Activated naive CD4-positive, alpha-beta T cell treated with anti-CD3 and anti-CD28 coated beads, Interleukin-2, amount 50 U/mL, for 16 hours (primary cell): ENCODE measurements at regions not wholly inside any gene's neighbourhood (a gene's known extent, or its start where the extent isn't known, plus 50 kb on each side); places are given as distances from the start of the nearest gene placed in this dataset.
"Not testable (repeated sequence)": the region's sequence is repeated elsewhere in the genome, so short reads cannot be mapped to it uniquely, and the experiment has no call there.

Experiments
- DNase-seq: peaks from one replicate; pipeline ENCODE4 v3.0.0-alpha.2; 2020

DNA sequence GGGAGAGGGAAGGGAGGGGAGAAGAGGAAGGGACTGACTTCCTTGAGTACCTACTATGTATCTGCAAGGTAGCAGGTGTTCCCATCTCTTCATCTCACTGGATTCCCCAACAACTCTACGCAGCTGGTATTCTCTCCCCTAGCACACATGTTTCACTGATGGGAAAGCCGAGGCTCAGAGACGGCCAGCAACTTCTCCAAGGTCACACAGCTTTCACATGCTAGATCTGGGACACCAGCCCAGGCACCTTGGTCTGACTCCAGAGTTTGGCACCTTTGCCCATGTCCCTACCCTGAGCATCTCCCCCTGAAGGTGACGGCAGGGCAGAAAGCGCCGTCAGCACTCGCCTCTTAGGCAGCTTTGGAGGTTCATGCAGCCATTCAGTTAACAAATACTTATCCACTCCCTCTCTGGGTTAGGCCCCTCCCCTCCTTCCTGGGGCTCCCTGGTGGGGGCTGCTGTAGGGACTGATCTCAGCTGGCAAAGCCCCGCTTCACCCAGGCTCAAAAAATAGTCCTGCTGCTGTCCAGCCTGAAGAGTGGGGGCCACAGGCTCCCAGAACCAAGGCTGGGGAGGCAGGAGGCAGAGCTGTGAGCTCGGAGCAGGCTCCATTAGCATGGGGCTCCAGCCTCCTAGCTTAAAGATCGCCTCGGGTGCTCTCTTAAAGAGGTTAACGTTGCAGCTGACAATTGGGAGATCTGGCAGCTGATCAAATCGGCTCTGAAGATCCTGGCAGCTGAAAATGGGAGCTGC, 79.4 kb downstream of the IGLL1 start:
- DNase-seq, result no peak

DNA sequence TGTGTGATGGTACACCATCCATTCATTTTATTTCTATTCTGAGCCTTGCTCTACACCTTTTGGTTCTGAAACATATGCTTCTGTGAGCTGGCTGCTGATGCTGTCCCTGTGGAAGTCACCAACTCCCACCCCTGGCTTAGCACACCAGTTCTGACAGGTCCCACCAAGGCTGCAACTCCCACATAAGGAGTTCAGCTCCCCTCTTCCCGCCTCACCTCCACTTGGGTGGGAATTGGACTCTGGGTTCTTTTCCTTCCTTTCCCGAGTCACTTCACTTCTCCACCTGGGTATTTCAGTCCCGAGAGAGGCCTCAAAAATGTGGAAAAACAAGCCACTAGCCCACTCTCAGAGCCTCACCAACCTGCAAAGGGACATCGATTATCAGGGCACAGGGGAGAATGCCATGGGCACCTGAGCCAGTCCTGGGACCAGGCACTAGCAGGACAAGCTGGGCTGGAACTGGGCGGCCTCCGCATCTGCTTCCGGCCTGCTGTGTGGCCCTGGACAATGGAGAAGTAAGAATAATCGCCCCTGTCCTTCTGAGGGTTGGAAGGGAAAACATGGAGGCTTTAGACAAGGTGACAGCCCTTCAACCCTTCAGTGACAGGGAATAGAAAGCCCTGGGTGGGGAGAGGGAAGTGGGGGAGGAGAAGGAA, 80.1 kb downstream of the IGLL1 start:
- DNase-seq, result no peak

DNA sequence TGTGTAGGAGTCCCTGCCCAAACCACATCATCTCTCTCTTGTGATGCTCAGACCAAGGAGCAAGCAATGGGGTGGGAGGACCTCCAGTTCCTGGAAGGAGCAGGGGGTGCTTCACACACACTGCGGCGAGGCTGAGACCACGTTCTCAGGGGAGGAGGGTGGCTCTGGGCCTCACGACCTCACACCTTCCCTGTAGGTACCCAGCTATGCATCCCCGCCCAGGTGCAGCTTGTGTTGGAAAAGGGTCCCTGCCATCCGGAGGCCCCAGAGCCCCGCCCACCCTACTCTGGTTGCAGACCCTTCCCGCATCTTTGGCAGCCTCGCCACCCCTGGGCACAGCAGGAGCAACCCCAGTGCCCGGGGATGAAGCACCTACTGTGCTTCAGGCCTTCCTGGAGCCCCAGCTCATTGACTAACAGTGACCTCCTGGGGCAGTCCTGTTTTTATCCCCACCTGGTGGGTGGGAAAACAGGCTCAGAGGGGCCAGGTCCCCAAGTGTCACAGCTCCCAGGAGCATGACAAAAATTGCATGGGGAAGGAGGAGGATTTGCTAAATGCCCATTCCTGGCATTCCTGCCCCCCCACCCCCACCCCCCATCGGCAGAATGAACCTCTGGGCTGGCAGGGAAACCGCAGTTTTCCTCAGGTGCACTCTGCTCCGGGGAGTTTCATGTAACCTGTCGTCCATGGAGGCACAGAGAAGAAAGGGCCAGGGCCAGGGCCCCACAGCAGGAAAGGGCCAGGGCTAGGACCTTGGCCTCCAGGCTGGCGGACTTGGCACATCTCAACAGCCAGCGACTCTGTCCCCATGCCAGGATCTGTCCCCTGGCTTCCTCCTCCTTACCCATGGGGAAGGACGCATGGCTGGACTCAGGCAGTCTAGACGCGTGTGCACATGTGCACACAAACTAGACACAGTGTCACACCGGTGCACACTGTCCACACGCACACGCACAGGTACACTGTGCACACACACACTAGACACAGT, 81.0 kb downstream of the IGLL1 start:
- no peak for DNase-seq

GRCh38 chr22:23497889-23498288, 82.2 kb downstream of the IGLL1 start:
- DNase-seq, result not testable (repeated sequence)

GRCh38 chr22:23497016-23497885, 82.8 kb downstream of the IGLL1 start:
- DNase-seq, result no peak

GRCh38 chr22:23496445-23496833, 83.7 kb downstream of the IGLL1 start:
- no peak for DNase-seq

DNA sequence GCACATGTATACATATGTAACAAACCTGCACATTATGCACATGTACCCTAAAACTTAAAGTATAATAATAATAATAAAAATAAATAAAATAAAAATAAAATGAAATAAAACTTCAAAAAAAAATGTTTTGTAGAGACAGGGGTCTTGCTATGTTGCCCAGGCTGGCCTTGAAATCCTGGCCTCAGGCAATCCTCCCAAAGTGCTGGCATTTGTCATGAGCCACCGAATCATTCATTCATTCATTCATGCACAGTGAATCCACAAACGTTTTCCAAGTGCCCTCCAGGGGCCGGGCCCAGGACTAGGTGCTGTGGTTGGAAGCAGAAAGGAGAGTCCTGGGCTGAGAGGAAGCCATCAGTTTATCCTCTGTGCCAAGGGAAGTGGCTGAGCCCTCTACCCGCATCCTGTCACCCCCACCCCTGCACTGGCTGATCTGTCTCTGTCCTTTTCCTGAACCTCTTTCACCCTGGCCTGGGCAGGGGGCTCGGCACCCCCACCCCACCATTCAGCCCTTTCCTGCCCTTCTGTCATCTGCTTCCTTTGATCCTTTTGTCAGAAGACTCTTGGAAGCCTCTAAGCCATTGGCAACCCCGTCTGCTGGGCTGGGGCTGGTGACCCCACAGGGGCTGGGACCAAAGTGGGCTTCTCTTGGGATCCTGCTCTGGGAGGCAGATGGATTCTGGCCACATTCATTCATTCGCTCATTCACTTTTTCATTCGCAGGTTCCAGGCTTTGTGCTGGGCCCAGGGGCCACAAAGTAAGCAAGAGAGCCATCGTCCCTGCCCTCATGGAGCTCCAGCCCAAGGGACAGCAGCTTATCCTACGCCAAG, 84.3 kb downstream of the IGLL1 start:
- DNase-seq, result no peak

DNA sequence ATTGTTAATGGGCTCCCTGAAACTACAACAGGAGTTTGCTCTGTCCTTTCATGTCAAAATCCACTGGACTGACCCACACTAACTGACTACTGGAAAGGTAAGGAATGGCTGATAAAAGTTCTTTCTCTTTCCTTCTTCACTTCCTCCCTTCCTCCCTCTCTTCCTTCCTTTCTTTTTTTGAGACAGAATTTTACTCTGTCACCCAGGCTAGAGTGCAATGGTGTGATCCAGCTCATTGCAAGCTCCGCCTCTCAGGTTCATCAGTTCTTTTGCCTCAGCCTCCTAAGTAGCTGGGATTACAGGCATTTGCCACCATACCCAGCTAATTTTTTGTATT, 85.2 kb downstream of the IGLL1 start:
- no peak for DNase-seq

DNA sequence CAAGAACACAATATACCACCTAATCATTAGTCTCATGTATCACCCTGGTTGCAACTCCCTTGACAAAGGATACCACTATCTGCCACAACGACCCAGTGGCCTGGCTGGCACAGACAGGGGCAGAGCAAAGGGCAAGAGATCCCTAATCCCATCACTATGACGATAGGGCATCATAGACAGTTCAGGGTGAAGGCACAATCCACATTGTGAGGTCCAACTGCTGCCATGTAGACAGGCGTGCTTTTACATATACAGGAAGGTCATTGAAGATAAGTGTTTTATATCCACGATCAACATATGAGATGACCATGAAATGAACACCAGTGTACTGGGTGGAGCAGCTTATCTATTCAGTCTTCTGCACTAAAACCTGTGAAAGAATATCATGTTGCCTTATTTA, 94.6 kb downstream of the IGLL1 start:
- DNase-seq, result no peak

DNA sequence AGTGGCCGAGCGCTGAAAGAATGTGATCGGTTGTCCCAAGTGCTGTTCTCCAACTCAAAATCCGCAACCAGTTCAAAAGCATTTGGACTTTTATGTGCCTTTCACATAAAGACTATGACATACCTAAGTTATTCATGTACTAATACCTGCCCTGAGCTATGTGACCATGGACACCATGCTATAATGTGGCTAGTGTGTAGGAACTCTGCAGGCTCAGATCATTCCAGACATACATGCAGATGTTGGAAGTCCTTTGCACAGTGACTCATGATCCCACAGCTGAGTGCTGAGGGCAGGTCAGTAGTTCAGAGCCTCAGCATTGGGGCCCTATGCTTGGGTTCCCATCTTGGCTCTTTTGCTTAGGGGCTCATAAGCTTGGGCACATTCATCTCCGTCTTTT, 95.4 kb downstream of the IGLL1 start:
- DNase-seq, result no peak

- DNase-seq, result no peak
Observed at GRCh38 chr22:23481369-23481768, 98.7 kb downstream of the IGLL1 start.

GRCh38 chr22:23478175-23478574, 101.9 kb downstream of the IGLL1 start:
- no peak for DNase-seq

GRCh38 chr22:23474531-23474930, 105.6 kb downstream of the IGLL1 start:
- DNase-seq, result not testable (repeated sequence)

GRCh38 chr22:23473901-23474300, 106.2 kb downstream of the IGLL1 start:
- DNase-seq, result no peak

DNA sequence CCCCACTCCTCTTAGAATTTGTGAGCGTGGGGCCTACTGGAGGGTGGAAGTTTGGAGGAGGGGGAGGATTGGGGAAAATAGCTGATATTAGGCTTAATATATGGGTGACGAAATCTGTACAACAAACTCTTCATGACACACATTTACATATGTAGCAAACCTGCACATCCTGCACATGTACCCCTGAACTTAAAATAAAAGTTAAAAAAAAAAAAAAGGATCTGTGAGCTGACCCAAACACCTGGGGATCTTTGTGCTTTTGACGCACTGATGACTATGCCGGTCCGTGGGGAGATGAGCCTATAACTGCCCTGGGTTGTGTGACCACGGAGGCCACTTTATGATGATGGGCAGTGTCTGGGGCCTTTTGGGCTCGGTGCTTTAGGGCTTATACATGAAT, 107.7 kb downstream of the IGLL1 start:
- not testable (repeated sequence) for DNase-seq

DNA sequence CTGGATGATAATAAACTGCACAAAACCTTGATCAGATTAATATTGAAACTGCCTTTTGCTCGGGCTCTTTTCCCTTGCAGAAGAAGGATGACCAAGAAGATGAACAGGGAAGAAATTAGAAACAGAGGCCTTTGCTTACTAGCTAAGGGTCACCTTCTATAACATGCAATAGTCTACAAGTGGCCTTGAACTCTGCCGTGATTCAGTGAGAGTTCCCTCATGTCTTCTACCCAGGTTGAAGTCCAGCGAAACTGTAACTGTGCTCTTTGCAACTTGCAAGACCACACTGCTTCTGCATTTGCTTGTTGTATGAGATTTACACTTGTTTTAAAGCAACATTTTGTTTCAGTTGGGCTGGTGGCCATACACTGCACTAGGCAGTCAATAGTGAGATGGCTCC, 108.4 kb downstream of the IGLL1 start:
- DNase-seq, result no peak

DNA sequence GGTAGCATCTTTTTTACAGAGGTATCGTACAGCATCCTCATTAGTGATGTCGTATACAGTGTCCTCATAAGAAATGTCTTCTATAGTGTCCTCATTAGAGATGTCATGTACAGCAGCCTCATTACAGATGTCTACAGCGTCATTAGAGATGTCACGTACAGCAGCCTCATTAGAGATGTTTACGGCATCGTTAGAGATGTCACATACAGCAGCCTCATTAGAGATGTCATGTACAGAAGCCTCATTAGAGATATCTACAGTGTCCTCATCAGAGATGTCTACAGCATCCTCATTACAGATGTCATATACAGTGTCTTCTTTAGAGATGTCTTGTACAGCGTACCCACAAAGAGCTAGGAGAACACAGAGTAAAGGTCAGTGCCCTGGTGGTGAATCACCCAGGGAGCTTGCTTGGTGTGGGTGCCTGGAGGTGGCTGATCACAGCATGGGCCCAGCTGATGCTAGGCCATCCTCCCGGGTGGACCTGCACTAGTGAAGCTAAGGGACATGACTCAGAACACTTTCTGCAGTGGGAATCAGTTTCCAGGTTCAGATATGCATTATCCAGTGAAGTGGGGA, 109.2 kb downstream of the IGLL1 start:
- DNase-seq, result no peak

- DNase-seq, result no peak
Observed at GRCh38 chr22:23467721-23468294, 112.3 kb downstream of the IGLL1 start.

DNA sequence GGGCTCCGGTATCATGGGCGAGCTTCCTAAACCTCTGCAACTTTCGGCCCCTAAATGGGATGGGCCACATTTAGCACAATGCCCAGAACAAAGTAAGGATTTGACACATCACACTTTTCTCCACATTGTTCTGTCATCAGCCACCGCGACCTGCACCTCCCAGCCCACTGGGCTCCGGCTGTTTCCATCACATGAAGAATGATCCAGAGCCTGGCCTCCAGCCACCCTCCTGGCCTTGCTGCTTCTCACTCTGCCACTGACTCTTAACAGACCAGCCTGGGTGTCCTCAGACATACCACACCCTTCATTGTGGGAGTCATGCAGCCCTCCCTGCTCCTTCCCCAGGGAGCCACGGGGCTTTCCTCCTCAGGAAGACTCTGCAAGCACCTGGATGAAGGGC, 113.7 kb downstream of the IGLL1 start:
- DNase-seq, result no peak

- DNase-seq, result not testable (repeated sequence)
Observed at GRCh38 chr22:23464796-23465195, 115.3 kb downstream of the IGLL1 start.

DNA sequence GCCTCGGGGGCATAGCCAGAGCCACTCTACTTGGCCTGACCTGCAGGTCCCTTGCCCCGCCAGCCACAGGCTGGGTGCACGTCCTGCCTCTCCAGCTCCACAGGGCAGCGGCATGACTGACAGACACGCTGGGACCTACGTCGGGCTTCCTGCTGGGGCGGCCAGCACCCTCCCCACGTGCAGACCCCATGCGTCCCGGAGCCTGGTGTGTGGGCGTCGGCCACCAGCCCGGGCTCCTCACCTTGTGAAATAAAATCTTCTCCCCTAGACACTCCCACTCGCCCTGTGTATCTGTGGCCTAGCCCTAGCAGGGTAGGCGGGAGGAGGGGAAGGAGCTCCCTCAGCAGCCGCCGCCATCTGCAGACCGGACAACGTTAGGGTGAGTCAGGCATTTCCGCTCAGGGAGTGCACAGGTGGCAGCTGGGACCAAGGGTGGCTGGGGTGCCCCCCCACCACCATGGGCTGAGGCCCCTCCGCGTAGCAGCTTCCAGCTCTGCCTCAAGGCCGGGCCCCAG, 119.5 kb downstream of the IGLL1 start:
- DNase-seq, result not testable (repeated sequence)
